HUDEP-2 (cell line): ENCODE measurements at regions not wholly inside any gene's neighbourhood (a gene's known extent, or its start where the extent isn't known, plus 50 kb on each side); places are given as distances from the start of the nearest gene placed in this dataset.

ENCODE experiments used
- DNase-seq, 76 experiments: peaks; one replicate each; lab custom pipeline; 2025; ENCODE audit not compliant: unreplicated experiment in 76 of 76; lab: John Stamatoyannopoulos, UW

DNA sequence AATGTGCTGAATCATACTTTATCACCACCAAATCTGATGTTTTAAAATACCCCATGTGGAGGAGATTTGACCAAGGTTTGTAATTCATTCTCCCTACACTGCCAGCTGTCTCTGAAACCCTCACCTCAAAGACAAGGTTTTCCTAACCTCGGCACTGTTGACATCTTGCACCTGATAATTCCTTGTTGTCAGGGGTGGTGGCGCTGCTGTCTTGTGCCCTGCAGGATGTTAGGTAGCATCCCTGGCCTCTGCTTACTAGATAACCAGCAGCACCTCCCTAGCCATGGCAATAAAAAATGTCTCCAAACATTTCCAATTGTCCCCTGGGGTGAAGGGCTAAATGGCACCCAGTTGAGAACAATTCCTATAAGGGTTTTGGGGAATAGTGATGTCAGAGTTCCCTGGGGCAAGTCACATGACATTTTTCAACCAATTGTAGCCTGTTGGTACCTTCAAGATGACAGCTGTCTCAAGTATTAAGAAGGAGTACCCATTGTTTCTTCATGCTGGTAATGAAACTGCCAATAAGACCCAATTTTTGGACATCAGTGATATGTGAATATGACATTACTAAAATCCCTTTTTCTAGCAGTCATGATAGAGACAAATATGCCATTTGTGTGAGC is 160.6 kb upstream of the PLCXD3 start:
- no peak for DNase-seq

GRCh38 chr5:41670216-41670615 is 159.8 kb upstream of the PLCXD3 start:
- no peak for DNase-seq

- no peak for DNase-seq
Measured at GRCh38 chr5:41661254-41661653, 150.9 kb upstream of the PLCXD3 start.

DNA sequence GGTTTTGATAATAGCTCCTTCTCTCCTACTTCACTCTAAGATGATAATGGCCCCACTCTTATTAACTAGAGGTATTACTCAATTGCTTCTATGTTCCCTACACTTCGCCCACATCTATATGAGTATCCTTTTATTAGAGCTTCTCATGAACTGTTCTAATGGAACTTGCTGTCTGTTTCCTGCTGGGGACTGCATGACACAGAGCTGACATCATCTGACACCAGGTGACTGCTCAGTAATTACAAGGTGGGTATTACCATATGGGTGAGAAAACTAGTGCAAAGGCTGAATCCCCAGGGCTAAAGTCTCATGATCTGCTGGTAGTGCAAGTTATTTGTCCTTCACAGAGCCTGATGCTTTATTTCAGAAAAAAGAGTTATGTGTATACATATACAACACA is 146.2 kb upstream of the PLCXD3 start:
- no peak for DNase-seq

DNA sequence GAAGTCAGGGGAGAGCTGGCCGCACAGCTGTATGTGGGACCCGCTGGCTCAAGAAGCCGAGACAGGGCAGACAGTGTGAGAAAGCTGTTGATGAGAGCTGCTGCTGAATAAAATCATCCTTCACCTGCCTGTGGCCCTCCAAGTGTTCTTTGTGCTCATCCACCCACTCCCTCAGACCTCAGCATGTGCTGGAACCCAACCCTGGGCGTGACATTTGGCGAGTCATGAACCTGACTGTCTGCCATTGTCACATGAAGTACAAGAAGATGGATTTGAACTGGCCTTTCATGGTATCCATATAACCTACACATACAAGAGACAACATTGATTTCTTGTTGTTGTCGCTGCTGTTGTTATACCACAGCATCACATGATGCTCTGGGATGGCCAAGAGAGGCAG is 139.7 kb upstream of the PLCXD3 start:
- DNase-seq, result no peak

DNA sequence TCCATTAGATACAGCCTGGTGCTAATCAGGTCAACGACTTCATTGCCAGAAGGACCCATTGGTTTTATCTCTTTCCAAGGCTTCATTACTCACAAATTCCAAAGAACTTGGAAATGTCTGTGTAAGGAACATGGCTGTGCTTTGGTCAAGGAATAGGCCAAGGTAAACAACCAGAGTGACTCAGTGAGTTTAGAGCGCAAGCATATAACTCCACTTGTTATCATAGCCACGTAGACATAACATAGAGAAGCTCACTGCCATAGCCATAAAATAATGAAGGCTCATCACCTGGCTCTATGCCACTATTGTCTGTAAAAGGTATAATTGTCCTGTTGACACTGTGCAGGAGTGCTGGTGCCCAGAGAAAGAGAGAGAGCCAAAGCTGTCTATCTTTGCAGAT is 139.3 kb upstream of the PLCXD3 start:
- DNase-seq, result no peak

- no peak for DNase-seq
Measured at GRCh38 chr5:41648996-41649395, 138.6 kb upstream of the PLCXD3 start.

- no peak for DNase-seq
Measured at GRCh38 chr5:41641621-41642020, 131.2 kb upstream of the PLCXD3 start.

- DNase-seq, result no peak
Measured at GRCh38 chr5:41638685-41639084, 128.3 kb upstream of the PLCXD3 start.

DNA sequence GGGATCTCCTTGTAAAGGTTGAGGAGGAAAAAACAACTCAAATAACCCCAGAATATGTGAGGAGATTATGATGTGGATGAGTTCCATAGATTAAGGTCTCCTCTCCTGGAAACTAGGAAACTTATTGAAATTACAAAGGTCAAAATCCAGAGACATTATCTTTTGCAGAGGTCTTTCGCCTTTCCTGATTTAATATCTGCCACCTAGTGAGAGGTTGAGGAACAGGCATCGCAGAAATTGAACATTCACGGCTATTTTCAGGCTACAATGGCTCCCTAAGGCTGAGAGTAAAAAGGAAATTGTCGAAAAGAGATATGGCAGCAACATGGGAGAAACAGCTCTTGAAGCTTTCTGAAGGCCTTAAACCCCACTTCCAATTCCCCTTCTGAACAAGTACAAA is 127.5 kb upstream of the PLCXD3 start:
- no peak for DNase-seq

- DNase-seq, result no peak
Measured at GRCh38 chr5:41637424-41637823, 127.0 kb upstream of the PLCXD3 start.

- DNase-seq, result peak in 5 of 76 experiments; percentile 0 to 24 (median 2)
Measured at GRCh38 chr5:41636605-41637004, 126.2 kb upstream of the PLCXD3 start.

DNA sequence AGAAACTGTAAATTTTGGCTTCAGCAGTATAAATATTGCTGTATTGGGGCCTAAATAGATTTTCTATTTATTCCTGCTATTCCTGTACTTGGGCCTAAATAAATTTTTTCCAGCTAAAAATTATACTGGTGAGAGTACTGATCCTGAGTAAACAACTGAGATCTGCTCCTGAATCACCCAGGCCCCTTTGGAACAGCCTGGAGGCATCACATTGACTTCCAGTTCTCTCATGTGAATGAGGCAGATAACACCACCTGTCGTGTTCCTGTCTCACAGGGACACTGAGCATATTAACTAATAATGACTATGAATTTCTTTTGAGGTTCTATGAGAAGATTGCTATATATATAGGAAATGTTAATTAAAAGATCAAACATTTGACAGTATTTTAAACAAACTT is 119.5 kb upstream of the PLCXD3 start:
- DNase-seq, result no peak

- DNase-seq, result no peak
Measured at GRCh38 chr5:41625571-41625970, 115.2 kb upstream of the PLCXD3 start.

GRCh38 chr5:41621420-41621819 is 111.0 kb upstream of the PLCXD3 start:
- DNase-seq, result no peak

GRCh38 chr5:41617843-41618515 is 107.6 kb upstream of the PLCXD3 start:
- DNase-seq, result no peak

- no peak for DNase-seq
Measured at GRCh38 chr5:41610386-41610785, 100.0 kb upstream of the PLCXD3 start.

DNA sequence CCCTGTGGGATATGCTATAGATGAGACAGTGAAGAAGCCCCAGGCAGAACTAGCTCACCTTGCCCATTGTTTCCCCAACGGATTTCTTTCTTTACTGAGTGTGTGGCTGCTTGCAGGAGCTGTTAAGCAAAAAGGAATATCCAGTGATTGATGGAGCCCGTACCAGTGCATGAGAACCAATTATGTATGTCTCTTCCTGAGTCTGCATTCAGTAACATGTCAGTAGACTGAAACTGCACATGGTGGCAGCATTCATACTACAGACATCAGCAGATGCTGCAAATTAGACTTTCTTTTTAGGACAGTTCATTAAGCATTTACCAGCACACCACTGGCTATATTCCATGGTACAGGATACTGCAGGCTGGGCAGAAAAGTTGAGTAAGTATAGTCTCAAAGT is 90.3 kb upstream of the PLCXD3 start:
- no peak for DNase-seq

DNA sequence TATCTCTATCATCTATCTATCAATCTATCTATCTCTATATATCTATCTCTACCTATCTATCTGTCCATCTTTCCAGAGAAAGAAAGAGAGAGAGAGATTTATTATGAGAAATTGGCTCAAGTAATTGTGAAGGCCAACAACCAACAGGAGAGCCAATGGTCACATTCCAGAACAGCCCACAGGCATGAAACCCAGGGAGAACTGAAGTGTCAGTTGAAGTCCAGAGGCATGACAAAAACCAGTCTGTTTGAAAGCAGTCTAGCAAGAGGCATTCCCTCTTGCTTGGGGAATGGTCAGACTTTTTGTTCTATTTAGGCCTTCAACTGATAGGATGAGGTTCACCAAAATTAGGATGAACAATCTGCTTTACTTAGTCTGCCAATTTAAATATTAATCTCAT is 87.6 kb upstream of the PLCXD3 start:
- DNase-seq, result no peak

GRCh38 chr5:41587668-41588067 is 77.3 kb upstream of the PLCXD3 start:
- no peak for DNase-seq

- no peak for DNase-seq
Measured at GRCh38 chr5:41575110-41575779, 64.8 kb upstream of the PLCXD3 start.

- no peak for DNase-seq
Measured at GRCh38 chr5:41574391-41574790, 64.0 kb upstream of the PLCXD3 start.
